GM19324 (cell line): ENCODE measurements at regions not wholly inside any gene's neighbourhood (a gene's known extent, or its start where the extent isn't known, plus 50 kb on each side); places are given as distances from the start of the nearest gene placed in this dataset.

ENCODE experiments used
- ATAC-seq: cut with Tn5 transposase; IDR thresholded peaks from one replicate; pipeline ENCODE4 v1.9.1; 2021; ENCODE audit warnings: mild to moderate bottlenecking, moderate library complexity; ENCODE audit not compliant: unreplicated experiment, low FRiP score

DNA sequence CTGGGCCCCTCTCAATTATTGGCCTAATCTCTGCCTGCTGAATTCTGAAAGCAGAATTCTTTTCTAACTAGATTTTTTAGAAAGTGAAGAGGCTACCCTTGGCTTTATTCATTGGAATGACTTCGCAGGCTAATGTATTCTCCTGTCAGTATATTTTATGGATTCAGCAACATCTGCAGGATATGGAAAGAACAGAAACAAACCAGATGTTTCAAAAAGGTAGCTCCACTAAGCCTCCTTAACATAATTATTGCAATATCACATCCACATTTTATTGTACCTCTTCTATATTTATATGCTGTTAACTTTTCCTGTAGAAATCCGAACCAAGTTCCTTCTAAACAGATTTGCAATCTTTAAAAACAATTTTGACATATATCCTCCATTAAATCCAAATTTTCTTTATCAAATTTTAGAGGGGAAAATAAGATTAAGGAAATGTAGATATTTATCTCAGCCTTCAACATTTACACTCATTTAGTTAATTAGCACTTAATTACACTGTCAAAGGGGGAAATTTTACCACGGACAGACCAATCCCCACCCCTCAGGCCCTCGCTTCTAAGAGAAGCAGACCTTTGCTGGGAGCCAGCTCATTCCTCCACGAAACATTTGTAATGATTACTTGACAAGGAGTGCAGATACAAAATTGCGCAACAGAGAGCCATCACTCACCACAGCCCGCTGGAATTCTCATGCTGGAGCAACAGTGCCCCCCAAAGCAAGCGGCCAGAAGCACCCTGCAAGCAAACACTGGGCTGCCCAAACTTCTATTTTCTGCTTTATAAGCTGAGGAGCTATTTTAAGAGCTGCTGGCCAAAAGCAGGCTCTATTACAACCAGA, 253.4 kb downstream of the ETAA1 start:
- ATAC-seq: no peak

DNA sequence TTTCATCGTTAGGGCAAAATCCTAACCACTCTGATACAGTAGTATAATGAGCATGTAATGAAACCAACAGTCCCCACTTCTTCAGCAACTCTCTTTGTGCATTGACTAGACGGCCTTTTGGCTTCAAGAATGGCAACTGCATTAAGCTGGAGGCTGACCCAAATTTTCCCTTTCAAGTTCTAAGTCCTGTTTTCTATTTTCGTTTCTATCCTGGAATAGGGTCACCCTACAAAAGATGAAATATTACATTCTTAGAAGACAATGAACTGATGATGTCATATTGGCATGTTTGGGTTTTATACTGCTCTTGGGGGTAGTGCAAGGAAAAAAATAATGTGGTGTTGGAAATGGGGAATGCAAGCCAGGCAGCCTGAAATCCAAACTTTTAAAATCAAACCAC, 254.4 kb downstream of the ETAA1 start:
- ATAC-seq: no peak

DNA sequence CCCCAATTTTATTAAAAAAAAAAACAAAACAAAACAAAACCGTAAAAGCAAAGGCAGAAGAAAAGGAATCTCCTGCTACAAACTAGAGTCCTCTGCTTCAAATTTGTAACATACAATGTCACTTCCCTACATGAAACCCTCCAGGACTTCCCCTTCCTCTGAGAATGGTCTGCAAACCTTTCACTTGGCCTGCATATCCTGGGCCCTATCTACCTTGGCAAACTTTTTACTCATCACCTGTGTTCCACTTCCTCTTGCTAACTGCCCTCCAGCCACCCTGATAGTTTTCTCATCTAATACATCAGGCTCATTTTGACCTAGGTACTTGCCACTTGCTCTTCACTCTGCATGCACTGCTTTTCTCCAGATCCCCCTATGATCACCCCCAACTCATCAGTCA, 255.5 kb downstream of the ETAA1 start:
- no peak for ATAC-seq

DNA sequence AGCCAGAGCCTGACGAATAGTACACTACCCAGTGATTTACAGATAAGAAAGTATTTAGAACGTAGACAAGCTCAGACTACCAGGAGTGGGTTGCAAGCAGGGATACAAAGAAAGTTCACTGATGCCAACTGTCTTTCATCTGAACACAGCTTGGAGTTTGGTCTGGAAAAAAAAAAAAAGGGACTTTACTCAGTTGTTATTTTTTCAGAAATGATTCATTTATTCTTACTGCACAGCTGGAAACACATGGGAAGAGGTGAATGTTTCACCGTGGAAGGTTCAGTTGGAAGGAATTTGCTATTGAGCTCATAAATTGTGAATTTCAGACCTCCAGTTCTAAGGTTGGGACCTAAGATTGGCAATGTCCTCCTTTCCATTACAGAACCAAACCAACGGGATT, 259.7 kb downstream of the ETAA1 start:
- no peak for ATAC-seq

DNA sequence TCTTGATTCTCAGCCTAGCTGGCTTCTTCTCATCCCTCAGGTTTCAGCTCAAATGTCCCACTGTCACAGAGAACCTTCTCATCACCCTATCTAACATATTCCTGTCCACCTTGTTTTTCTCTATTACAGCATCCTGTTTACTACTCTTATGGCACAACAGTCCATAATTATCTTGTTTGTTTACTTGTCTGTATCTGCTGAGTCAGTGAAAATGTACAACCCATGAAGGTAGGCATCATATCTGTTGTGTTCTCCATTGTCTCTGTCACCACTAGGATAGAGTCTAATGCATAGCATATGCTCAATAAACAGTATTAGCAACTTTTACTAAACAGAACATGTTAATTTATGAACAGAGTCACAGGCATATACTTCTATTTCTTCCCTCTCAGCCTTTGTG, 261.7 kb downstream of the ETAA1 start:
- no peak for ATAC-seq

DNA sequence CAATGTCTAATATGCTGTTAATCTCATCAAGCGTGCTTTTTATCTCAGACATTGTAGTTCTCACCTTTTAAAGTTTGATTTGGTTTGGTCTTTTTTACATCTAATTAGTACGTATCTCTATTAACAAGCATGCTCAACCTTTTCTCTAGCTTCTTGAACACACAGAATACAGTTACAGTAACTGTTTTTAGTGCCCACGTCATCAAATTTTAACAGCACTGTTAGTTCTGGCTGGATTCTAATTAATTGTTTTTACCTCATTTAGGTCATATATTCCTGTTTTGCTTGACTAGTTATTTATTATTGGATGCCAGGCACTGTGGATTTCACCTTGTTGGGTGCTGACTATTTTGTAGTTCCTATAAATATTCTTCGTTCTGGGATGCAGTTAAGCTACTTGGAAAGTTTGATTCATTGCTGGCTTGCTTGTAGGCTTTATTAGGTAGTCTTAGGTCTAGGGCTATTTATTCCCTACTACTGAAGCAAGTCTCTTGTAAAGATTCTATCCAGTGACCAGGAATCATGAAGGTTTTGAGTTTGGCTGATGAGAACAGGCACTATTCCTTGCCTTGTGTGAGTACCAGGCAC, 263.0 kb downstream of the ETAA1 start:
- no peak for ATAC-seq

DNA sequence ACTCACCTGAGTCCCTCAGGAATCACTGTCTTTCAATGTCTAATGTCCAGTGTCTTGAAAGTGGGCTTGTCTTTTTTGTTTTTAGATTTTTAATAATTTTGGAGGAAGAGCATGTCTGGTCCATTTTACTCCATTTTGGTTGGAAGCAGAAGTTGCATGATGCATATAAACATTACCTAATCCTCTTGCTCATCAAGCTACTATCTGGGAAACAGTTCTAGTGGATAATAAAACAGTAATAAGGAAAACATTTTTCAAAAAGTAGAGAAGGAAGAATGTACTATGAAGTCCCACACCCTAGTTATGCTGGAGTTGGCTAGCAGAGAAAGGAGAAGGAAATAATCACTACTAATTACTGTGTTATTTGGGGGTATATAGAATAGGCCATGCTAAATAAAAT, 263.7 kb downstream of the ETAA1 start:
- ATAC-seq: no peak

DNA sequence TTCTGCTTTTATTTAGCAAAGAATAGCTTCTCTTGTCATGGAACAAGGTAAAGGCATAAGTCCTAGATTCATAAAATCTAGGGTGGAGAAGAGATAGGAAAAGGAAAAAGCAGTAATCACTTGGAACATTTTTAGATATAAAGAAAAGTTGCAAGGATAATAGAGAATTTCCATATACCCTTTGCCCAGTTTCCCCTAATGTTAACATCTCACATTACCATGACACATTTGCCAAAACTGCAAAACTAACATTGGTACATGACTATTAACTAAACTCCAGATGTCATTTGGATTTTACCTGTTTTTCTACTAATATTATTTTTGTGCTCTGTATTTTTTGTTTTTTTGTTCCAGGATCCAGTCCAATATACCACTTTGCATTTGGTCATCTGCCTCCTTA, 265.1 kb downstream of the ETAA1 start:
- ATAC-seq: no peak

DNA sequence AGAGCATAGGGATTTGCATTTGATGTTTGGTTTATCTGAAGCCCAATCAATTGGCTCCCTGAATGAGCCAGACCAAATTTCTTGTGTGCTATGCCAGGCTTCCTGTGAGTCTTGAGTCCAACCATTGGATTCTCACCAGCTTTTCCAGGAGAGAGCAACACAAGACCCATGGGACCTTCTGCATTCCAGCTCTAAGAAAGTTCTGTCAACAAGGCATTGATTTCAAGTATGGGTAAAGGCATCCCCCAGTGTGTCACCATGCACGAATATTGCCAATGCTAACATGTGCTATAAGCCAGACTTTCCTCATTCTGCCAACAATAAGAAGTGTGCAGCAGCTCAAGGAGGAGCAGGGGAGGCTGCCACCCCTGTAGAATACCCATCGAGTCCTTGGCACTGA, 266.6 kb downstream of the ETAA1 start:
- no peak for ATAC-seq

DNA sequence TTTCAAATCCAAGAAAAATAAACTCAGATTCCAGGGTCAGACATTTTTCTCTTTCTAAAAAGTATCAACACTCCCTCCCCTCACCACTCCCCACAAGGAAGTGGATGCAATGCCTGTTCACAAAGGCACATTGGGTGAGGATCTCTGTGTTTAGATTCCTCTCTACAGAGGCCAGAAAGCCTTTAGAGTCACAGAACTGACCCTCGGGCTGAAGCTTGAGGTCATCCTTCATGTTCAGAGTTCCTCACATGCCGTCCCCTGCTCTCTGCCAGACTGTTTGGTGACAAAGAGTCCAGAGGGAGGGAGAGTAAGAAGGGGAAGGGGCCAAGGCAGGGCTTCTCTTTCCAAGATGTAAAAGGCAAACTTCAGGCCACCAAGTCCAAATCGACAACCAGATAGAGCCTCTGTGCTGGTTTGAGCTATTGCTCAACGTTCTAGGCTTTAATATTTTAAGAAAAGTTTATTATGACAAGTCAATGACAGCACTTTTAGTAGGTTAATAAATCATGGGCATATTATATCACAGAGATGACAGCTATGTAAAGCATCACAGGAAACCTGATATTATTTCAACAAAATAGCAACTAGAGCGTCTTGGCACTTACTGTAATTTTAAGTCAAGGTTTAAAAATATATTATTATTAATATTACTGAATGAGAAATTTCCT, 269.4 kb downstream of the ETAA1 start:
- ATAC-seq: no peak

DNA sequence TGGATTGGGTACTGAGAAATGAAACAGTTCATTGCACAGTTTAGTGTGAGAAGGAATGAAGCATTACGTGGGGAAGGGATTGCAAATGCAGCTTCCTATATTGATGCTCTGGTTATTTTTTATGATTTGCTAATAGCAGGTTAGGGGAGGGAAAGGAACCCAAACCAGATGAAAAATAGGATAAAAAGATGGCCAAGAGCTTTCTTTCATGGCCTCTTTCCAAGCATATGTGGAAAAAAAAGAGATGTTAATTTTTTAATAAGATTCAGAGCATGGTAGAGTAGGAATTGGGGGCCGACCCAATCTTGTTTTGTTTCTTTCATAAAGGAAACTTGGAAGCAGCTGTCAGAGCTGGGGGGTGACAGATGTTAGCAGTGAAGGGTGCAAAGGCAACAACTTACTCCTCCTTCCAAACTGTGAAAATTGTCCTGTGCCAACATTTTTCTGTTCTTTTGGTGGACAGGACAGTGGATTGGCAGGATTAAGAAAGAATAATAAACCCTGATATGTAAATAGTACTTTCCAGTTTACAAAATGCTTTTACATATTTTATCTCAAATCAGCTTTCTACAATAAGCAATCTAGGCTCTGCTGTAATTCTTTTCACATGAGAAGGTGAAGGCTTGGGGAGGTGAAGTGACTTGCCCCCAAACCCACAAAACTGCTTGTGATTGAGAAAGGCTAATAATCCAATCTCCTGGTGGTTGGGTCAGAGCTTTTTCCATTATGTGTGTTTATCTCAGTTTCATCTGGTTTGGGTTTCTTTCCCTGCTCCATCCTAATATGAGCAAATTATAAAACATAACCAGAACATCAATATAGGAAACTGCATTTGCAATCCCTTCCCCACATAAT, 270.1 kb downstream of the ETAA1 start:
- no peak for ATAC-seq

DNA sequence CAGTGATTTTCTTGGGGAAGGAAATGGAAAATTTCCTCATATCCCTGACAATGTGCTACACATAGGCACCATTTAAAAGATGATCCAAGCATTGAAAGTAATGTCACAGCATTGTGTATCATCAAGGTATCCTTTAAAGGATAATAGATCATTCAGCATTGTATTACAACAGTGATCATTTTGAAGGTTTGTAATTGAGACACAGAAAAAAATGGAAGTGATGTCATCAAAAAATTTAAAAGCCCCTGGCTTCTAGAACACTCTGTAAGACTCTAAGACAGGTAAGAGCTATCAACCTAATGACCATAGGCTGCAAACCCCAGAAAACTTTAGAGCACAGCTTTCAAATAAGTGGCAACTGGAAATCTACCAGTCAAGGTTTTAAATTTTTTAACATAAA, 271.4 kb downstream of the ETAA1 start:
- no peak for ATAC-seq

DNA sequence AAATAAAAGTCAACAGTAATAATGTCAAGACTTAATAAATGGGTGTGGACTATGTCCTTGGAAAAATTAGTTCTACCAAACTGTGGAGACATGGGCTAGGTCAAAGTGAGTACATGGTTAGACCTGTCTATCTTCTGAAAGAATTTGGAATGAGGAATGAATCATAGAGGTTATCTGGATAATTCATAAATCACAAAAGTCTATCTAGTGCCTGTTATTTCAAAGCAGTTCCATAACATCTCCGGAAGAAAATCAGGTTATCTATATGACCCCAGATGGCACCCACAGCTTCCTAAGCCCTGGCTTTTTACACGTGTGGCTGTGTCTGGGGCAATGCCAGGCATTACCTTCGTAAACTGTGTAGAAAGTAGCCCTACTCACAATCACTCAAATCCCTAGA, 272.0 kb downstream of the ETAA1 start:
- ATAC-seq: no peak

DNA sequence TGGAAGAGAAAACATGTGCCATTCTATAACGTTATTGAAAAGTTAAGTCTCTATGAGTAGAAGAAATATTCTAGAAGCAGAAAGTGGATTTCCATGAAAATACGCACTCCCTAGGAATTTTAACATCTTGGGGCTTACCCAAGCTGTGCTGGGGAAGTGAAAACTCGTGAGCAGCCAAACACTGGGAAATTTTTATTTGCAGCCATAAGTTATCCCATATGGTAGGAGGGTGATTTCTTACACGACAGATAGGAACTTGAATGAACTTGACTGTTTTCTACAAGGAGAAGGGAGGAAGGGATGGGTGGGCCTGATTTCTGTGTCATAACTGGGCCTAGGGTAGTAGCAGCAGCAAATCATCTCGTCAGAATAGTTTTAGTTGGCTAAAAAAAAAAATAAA, 272.6 kb downstream of the ETAA1 start:
- no peak for ATAC-seq

DNA sequence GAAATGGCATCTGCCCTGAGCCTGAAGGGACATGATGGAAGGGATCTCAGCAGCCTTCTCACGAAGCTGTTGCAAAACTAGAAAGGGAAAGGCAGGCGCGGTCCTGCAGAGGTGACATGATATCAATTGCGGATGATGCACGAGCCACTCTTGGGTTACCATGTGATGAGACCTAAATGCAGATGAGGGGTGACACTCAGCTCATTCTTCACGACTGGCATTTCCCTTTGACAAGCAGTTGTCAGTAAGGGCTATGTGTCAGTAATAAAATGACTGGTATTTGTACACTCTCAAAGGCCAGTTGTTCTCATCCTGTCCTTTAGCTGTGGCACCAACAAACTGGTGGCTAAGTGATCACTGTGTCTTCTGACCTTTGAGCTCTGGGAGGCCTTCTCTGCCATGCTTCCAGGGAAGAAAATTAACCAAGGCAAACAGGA, 273.6 kb downstream of the ETAA1 start:
- no peak for ATAC-seq

DNA sequence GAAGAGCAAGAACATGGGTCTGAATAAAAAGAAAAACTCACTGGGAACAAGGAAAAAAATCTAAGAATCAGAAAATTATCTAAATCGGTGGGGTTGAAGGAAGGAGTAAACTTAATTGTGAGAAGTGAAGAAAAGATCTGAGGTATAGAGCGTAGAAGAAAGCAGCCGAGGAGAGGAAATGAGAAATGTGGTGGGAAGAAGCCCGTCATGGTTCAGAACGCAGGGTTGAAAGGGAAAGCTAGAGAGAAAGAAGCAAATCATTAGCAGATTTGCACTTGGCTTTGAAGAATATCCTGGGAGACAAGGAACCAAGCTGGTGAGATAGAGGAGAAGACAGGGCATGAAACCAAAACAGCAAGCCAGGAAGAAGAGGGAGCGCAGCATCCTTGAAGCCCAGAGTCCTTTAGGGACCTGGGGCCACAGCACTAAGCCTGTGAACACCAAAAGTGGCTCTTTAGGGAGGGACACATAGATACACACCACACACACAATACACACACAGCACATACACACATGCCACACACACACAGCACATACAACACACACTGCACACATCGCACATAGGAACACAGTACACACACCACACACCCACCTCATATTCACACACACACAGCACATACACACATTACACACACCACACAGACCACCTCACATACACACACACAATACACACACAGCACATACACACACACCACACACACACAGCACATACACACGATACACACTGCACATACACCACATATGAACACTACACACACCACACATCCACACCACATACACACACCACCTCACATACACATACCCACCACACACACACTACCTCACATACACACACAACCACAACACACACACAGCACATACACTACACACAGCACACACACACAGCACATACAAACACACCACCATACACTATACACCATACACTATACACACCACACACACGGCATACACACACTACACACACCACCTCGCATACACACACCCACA, 274.6 kb downstream of the ETAA1 start:
- no peak for ATAC-seq

DNA sequence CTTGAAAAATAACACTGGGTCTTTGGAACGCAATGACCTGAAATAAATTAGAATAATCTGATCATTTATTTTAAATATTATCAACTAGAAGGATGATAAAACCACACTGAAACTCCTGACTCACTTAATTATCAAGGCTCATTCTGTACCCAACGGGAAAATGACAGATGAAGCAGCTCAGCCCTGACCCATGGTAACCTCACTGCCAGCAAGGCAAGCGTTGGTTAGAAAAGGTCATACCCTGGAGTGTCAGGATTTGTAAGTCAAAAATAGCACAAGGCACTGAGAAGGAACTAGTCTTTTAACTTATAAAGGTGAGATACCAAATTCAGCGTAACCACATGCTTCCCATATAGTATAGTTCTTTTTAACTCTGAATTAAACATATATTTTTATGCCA, 277.5 kb downstream of the ETAA1 start:
- no peak for ATAC-seq

DNA sequence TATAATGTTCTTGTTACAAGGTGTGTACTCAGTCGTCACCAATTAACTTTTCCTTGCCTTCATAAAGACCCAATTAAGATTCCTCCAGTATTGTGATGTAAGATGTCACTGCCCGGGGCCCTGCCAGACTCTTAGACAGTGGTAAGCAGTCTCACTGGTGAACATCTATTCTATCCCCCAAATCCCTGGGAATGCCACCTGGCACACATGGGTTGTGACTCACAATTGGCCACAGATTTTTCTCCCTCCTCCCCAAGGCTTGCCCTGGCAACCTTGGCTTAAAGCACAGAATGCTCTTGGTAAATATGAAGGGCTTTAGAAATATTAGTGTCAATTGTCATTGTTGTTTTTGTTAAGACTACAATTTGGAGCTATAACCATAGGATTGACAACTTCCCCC, 287.9 kb downstream of the ETAA1 start:
- no peak for ATAC-seq

DNA sequence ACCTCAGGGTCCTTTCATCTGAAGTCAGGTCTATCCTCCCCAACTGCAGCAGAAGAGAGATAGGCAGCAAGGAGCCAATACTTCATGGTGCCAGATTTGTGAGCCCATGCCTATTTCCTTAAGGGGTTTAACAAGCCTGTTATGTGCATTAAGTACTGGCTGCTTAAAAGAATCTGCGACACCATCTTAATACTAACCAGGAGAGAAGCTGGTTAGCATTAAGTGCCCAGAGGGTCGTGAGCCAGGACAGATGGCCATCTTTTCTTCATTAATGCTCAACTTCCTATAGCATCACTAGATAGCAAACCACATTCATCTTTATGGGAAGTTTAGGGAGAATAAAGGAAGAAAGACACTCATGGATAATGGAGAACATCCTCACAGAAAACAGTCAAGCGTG, 289.1 kb downstream of the ETAA1 start:
- no peak for ATAC-seq

DNA sequence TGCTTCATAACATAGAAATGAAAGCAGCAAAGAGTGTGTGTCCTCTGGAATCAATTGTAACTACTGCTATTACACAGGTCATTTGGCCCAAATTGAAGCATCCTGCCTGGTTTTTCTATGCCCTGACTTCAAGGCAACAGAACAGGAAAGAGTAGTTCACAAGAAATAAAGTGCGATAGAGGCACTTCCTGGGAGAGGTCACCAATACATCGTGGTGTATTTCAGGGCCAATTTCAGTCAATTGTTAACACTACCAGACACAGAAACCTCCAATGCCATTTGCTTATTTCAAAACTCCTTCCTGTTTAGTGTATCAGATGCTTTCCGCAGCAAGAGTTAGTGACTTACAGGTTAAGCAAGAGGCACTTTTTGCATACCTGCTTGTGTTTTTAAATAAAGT, 292.1 kb downstream of the ETAA1 start:
- ATAC-seq: no peak
